ENCODE measurements at regions not wholly inside any gene's neighbourhood (a gene's known extent, or its start where the extent isn't known, plus 50 kb on each side); places are given as distances from the start of the nearest gene placed in this dataset.

DNA sequence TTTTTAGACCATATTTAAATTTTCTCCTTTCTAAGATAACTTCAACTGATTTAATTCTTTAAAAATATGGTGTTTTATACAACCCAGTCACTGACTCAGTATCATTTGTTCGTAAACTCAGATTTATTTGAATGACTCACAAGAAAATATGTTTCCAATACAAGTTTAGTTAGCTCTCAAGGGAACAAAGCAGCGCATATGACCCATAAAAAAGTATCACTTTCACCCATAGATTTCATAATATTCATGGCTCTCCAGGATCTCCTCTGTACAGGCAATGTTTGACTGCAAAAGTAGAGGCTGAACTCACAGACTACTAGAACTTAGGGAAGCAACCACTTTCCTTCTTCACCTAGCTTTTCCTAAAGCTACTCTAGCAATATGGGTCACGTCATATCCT is 405.6 kb upstream of the PCDH9 start:
- H3K36me3 ChIP-seq (ENCODE audit: control insufficient read depth in 1 of 2, insufficient read depth in 2 of 2, low read length in 2 of 2) = no peaks in the 10 kb centered on the region
- no peaks in the 10 kb centered on the region for H3K27me3 ChIP-seq (ENCODE audit: low read depth, low read length)
- no peak overlapping the region for H3K27ac ChIP-seq (ENCODE audit: low read length)
- peaks cover 0 to 3% of the 10 kb centered on the region in 2 donors for H3K9me3 ChIP-seq (ENCODE audit: control insufficient read depth in 1 of 2, low read length in 2 of 2)
- no peak overlapping the region for H3K4me3 ChIP-seq (ENCODE audit: low read depth in 1 of 2, low read length in 2 of 2)
- no peaks in the 10 kb centered on the region for H3K4me1 ChIP-seq (ENCODE audit: control insufficient read depth in 1 of 2, insufficient read depth in 2 of 2, low read length in 2 of 2)

DNA sequence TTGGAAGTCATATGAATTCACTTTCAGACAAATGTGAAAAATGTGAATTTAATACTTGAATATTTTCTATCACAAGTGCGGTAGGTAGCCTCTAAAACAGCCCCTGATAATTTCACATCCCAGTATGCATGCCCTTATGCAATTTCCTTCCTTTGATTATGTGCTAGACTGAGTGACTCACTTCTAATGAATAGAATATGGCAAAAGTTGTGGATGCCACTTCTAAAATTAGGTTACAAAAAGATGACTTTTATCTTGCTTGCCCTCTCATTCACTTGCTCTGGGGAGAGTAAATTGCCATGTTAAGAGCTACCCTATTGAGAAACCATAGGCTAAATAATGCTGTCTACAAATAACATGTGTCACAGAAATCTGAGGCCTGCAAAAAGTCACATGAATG is 402.5 kb upstream of the PCDH9 start:
- H3K9me3 ChIP-seq (ENCODE audit: control insufficient read depth in 1 of 2, low read length in 2 of 2) = no peaks in the 10 kb centered on the region
- no peaks in the 10 kb centered on the region for H3K27me3 ChIP-seq (ENCODE audit: low read depth, low read length)
- H3K4me3 ChIP-seq (ENCODE audit: low read depth in 1 of 2, low read length in 2 of 2) = no peak overlapping the region
- H3K36me3 ChIP-seq (ENCODE audit: control insufficient read depth in 1 of 2, insufficient read depth in 2 of 2, low read length in 2 of 2) = no peaks in the 10 kb centered on the region
- no peaks in the 10 kb centered on the region for H3K4me1 ChIP-seq (ENCODE audit: control insufficient read depth in 1 of 2, insufficient read depth in 2 of 2, low read length in 2 of 2)
- H3K27ac ChIP-seq (ENCODE audit: low read length) = no peak overlapping the region

DNA sequence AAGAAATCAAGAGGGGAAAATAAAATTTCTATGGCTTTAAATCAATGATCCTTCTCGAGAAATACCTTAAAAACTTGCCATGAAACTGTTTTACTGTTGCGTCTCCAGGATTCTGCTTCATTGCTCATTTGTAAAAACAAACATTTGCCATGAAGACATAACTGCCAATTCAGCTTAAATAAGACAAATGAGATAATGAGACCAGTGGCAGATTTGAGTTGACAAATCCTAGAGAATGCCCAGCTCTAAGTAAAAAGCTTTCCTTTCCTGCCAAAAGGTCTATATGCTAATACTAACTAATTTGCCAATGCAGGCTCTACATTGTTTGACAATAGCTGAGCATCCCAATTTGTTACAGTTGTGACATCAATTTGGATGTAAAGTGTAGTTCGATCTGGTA is 400.5 kb upstream of the PCDH9 start:
- Histone ChIP-seq H3K27ac (ENCODE audit: low read length) (no peak overlapping the region), H3K9me3 (ENCODE audit: control insufficient read depth in 1 of 2, low read length in 2 of 2) (no peaks in the 10 kb centered on the region)

DNA sequence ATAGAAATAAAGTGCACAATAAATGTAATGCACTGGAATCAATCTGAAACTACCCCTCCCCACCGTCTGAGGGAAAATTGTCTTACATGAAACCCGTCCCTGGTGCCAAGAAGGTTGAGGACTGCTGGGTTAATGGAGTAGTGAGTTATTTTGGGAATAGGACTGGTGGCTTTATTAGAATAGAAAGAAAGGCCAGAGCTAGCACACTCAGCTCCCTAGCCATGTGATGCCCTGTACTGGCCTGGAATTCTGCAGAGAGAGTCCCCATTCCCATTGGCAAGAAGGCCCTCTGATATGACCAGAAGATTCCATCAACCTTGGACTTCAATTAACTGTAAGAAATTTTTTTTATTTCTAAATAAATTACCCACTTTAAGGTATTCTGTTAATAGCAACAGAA is 393.5 kb upstream of the PCDH9 start:
- no peaks in the 10 kb centered on the region for H3K36me3 ChIP-seq (ENCODE audit: control insufficient read depth in 1 of 2, insufficient read depth in 2 of 2, low read length in 2 of 2)
- no peak overlapping the region for H3K4me3 ChIP-seq (ENCODE audit: low read depth in 1 of 2, low read length in 2 of 2)
- H3K27me3 ChIP-seq (ENCODE audit: low read depth, low read length) = no peaks in the 10 kb centered on the region
- H3K27ac ChIP-seq (ENCODE audit: low read length) = no peak overlapping the region
- no peaks in the 10 kb centered on the region for H3K9me3 ChIP-seq (ENCODE audit: control insufficient read depth in 1 of 2, low read length in 2 of 2)
- H3K4me1 ChIP-seq (ENCODE audit: control insufficient read depth in 1 of 2, insufficient read depth in 2 of 2, low read length in 2 of 2) = no peaks in the 10 kb centered on the region

More for the DNA sequence above, 400.5 kb upstream of the PCDH9 start:
- Histone ChIP-seq H3K4me1 (ENCODE audit: control insufficient read depth in 1 of 2, insufficient read depth in 2 of 2, low read length in 2 of 2) (no peaks in the 10 kb centered on the region), H3K27me3 (ENCODE audit: low read depth, low read length) (no peaks in the 10 kb centered on the region), H3K4me3 (ENCODE audit: low read depth in 1 of 2, low read length in 2 of 2) (no peak overlapping the region), H3K36me3 (ENCODE audit: control insufficient read depth in 1 of 2, insufficient read depth in 2 of 2, low read length in 2 of 2) (no peaks in the 10 kb centered on the region)

GRCh38 chr13:67620665-67621064 is 390.5 kb upstream of the PCDH9 start:
- Histone ChIP-seq H3K4me3 (ENCODE audit: low read depth in 1 of 2, low read length in 2 of 2) (no peak overlapping the region), H3K27me3 (ENCODE audit: low read depth, low read length) (no peaks in the 10 kb centered on the region), H3K9me3 (ENCODE audit: control insufficient read depth in 1 of 2, low read length in 2 of 2) (peaks cover 0 to 2% of the 10 kb centered on the region in 2 donors), H3K36me3 (ENCODE audit: control insufficient read depth in 1 of 2, insufficient read depth in 2 of 2, low read length in 2 of 2) (no peaks in the 10 kb centered on the region), H3K4me1 (ENCODE audit: control insufficient read depth in 1 of 2, insufficient read depth in 2 of 2, low read length in 2 of 2) (no peaks in the 10 kb centered on the region), H3K27ac (ENCODE audit: low read length) (no peak overlapping the region)

GRCh38 chr13:67619995-67620380 is 389.9 kb upstream of the PCDH9 start:
- Histone ChIP-seq H3K36me3 (ENCODE audit: control insufficient read depth in 1 of 2, insufficient read depth in 2 of 2, low read length in 2 of 2) (no peaks in the 10 kb centered on the region), H3K27ac (ENCODE audit: low read length) (no peak overlapping the region), H3K4me3 (ENCODE audit: low read depth in 1 of 2, low read length in 2 of 2) (no peak overlapping the region), H3K4me1 (ENCODE audit: control insufficient read depth in 1 of 2, insufficient read depth in 2 of 2, low read length in 2 of 2) (no peaks in the 10 kb centered on the region), H3K27me3 (ENCODE audit: low read depth, low read length) (no peaks in the 10 kb centered on the region), H3K9me3 (ENCODE audit: control insufficient read depth in 1 of 2, low read length in 2 of 2) (peaks cover 0 to 2% of the 10 kb centered on the region in 2 donors)

GRCh38 chr13:67619351-67619994 is 389.3 kb upstream of the PCDH9 start:
- Histone ChIP-seq H3K27me3 (ENCODE audit: low read depth, low read length) (no peaks in the 10 kb centered on the region), H3K9me3 (ENCODE audit: control insufficient read depth in 1 of 2, low read length in 2 of 2) (peaks cover 0 to 2% of the 10 kb centered on the region in 2 donors), H3K4me1 (ENCODE audit: control insufficient read depth in 1 of 2, insufficient read depth in 2 of 2, low read length in 2 of 2) (no peaks in the 10 kb centered on the region), H3K36me3 (ENCODE audit: control insufficient read depth in 1 of 2, insufficient read depth in 2 of 2, low read length in 2 of 2) (no peaks in the 10 kb centered on the region), H3K27ac (ENCODE audit: low read length) (no peak overlapping the region), H3K4me3 (ENCODE audit: low read depth in 1 of 2, low read length in 2 of 2) (no peak overlapping the region)

DNA sequence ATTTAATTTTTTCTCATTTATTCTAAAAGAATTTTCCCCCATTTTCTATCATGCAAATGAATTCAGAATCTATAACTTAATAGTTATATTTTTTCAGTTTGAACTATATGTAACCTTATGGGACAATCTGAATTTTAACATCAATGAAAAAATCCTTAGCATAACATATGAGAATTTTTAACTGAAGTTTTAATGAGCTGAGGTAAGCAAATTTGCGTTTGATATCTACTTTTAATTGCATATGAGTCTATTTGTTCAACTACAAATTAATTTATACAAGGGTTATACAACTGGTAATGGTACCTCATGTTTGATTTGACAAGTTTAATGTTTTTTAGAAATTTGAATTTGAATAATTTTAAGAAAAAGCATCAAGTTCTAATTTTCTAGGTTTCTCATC is 384.4 kb upstream of the PCDH9 start:
- peaks cover 0 to 2% of the 10 kb centered on the region in 2 donors for H3K9me3 ChIP-seq (ENCODE audit: control insufficient read depth in 1 of 2, low read length in 2 of 2)
- H3K27me3 ChIP-seq (ENCODE audit: low read depth, low read length) = no peaks in the 10 kb centered on the region
- H3K36me3 ChIP-seq (ENCODE audit: control insufficient read depth in 1 of 2, insufficient read depth in 2 of 2, low read length in 2 of 2) = no peaks in the 10 kb centered on the region
- H3K4me3 ChIP-seq (ENCODE audit: low read depth in 1 of 2, low read length in 2 of 2) = no peak overlapping the region
- no peak overlapping the region for H3K27ac ChIP-seq (ENCODE audit: low read length)
- H3K4me1 ChIP-seq (ENCODE audit: control insufficient read depth in 1 of 2, insufficient read depth in 2 of 2, low read length in 2 of 2) = no peaks in the 10 kb centered on the region

GRCh38 chr13:67614013-67614412 is 383.9 kb upstream of the PCDH9 start:
- Histone ChIP-seq H3K36me3 (ENCODE audit: control insufficient read depth in 1 of 2, insufficient read depth in 2 of 2, low read length in 2 of 2) (no peaks in the 10 kb centered on the region), H3K4me3 (ENCODE audit: low read depth in 1 of 2, low read length in 2 of 2) (no peak overlapping the region), H3K4me1 (ENCODE audit: control insufficient read depth in 1 of 2, insufficient read depth in 2 of 2, low read length in 2 of 2) (no peaks in the 10 kb centered on the region), H3K9me3 (ENCODE audit: control insufficient read depth in 1 of 2, low read length in 2 of 2) (peaks cover 0 to 2% of the 10 kb centered on the region in 2 donors), H3K27me3 (ENCODE audit: low read depth, low read length) (no peaks in the 10 kb centered on the region), H3K27ac (ENCODE audit: low read length) (no peak overlapping the region)

GRCh38 chr13:67588607-67589006 is 358.5 kb upstream of the PCDH9 start:
- Histone ChIP-seq H3K36me3 (ENCODE audit: control insufficient read depth in 1 of 2, insufficient read depth in 2 of 2, low read length in 2 of 2) (no peaks in the 10 kb centered on the region), H3K27me3 (ENCODE audit: low read depth, low read length) (no peaks in the 10 kb centered on the region), H3K27ac (ENCODE audit: low read length) (no peak overlapping the region), H3K4me1 (ENCODE audit: control insufficient read depth in 1 of 2, insufficient read depth in 2 of 2, low read length in 2 of 2) (no peaks in the 10 kb centered on the region), H3K9me3 (ENCODE audit: control insufficient read depth in 1 of 2, low read length in 2 of 2) (no peaks in the 10 kb centered on the region), H3K4me3 (ENCODE audit: low read depth in 1 of 2, low read length in 2 of 2) (no peak overlapping the region)

GRCh38 chr13:67577361-67577760 is 347.2 kb upstream of the PCDH9 start:
- H3K4me3 ChIP-seq (ENCODE audit: low read depth in 1 of 2, low read length in 2 of 2) = no peak overlapping the region
- H3K4me1 ChIP-seq (ENCODE audit: control insufficient read depth in 1 of 2, insufficient read depth in 2 of 2, low read length in 2 of 2) = no peaks in the 10 kb centered on the region
- H3K36me3 ChIP-seq (ENCODE audit: control insufficient read depth in 1 of 2, insufficient read depth in 2 of 2, low read length in 2 of 2) = no peaks in the 10 kb centered on the region
- no peaks in the 10 kb centered on the region for H3K27me3 ChIP-seq (ENCODE audit: low read depth, low read length)
- H3K9me3 ChIP-seq (ENCODE audit: control insufficient read depth in 1 of 2, low read length in 2 of 2) = no peaks in the 10 kb centered on the region
- H3K27ac ChIP-seq (ENCODE audit: low read length) = no peak overlapping the region

All from muscle layer of duodenum (tissue), 2 donors.